ENCODE measurements at regions not wholly inside any gene's neighbourhood (a gene's known extent, or its start where the extent isn't known, plus 50 kb on each side); places are given as distances from the start of the nearest gene placed in this dataset.

GRCh38 chr13:31081316-31081715, 80.4 kb downstream of the HSPH1 start:
- no peak overlapping the region for H3K4me3 ChIP-seq (ENCODE audit: low read length)
- DNase-seq (ENCODE audit: low read depth, low spot score) = no peak

- H3K4me3 ChIP-seq (ENCODE audit: low read length) = no peak overlapping the region
These were observed 86.9 kb downstream of the HSPH1 start for GRCh38 chr13:31074756-31075155.

GRCh38 chr13:31073859-31074718, 87.6 kb downstream of the HSPH1 start:
- H3K4me3 ChIP-seq (ENCODE audit: low read length) = no peak overlapping the region
- DNase-seq (ENCODE audit: low read depth, low spot score) = peak; percentile 8

More at GRCh38 chr13:31074756-31075155, 86.9 kb downstream of the HSPH1 start:
- DNase-seq (ENCODE audit: low read depth, low spot score) = no peak

GRCh38 chr13:31072041-31072440, 89.7 kb downstream of the HSPH1 start:
- DNase-seq (ENCODE audit: low read depth, low spot score) = no peak
- H3K4me3 ChIP-seq (ENCODE audit: low read length) = no peak overlapping the region

- no peak for DNase-seq (ENCODE audit: low read depth, low spot score)
- no peak overlapping the region for H3K4me3 ChIP-seq (ENCODE audit: low read length)
These were observed 91.7 kb downstream of the HSPH1 start for GRCh38 chr13:31069808-31070534.

- no peak overlapping the region for H3K4me3 ChIP-seq (ENCODE audit: low read length)
- no peak for DNase-seq (ENCODE audit: low read depth, low spot score)
These were observed 93.6 kb downstream of the HSPH1 start for GRCh38 chr13:31068119-31068423.

GRCh38 chr13:31067416-31068118, 94.1 kb downstream of the HSPH1 start:
- H3K4me3 ChIP-seq (ENCODE audit: low read length) = no peak overlapping the region
- DNase-seq (ENCODE audit: low read depth, low spot score) = no peak

- no peak for DNase-seq (ENCODE audit: low read depth, low spot score)
- H3K4me3 ChIP-seq (ENCODE audit: low read length) = no peak overlapping the region
These were observed 97.1 kb downstream of the HSPH1 start for GRCh38 chr13:31064636-31065035.

- no peak overlapping the region for H3K4me3 ChIP-seq (ENCODE audit: low read length)
- no peak for DNase-seq (ENCODE audit: low read depth, low spot score)
These were observed 97.9 kb downstream of the HSPH1 start for GRCh38 chr13:31063772-31064171.

- no peak for DNase-seq (ENCODE audit: low read depth, low spot score)
- no peak overlapping the region for H3K4me3 ChIP-seq (ENCODE audit: low read length)
These were observed 101.0 kb downstream of the HSPH1 start for GRCh38 chr13:31060655-31061054.

GRCh38 chr13:31060220-31060619, 101.5 kb downstream of the HSPH1 start:
- H3K4me3 ChIP-seq (ENCODE audit: low read length) = no peak overlapping the region
- DNase-seq (ENCODE audit: low read depth, low spot score) = no peak

- no peak for DNase-seq (ENCODE audit: low read depth, low spot score)
- no peak overlapping the region for H3K4me3 ChIP-seq (ENCODE audit: low read length)
These were observed 104.2 kb downstream of the HSPH1 start for GRCh38 chr13:31057403-31058033.

- peak; percentile 58 for DNase-seq (ENCODE audit: low read depth, low spot score)
- no peak overlapping the region for H3K4me3 ChIP-seq (ENCODE audit: low read length)
These were observed 104.9 kb downstream of the HSPH1 start for GRCh38 chr13:31056644-31057271.

- H3K4me3 ChIP-seq (ENCODE audit: low read length) = no peak overlapping the region
- no peak for DNase-seq (ENCODE audit: low read depth, low spot score)
These were observed 106.1 kb downstream of the HSPH1 start for GRCh38 chr13:31055589-31055988.

GRCh38 chr13:31054632-31055031, 107.1 kb downstream of the HSPH1 start:
- no peak for DNase-seq (ENCODE audit: low read depth, low spot score)

GRCh38 chr13:31053896-31054295, 107.8 kb downstream of the HSPH1 start:
- no peak for DNase-seq (ENCODE audit: low read depth, low spot score)
- no peak overlapping the region for H3K4me3 ChIP-seq (ENCODE audit: low read length)

More at GRCh38 chr13:31054632-31055031, 107.1 kb downstream of the HSPH1 start:
- H3K4me3 ChIP-seq (ENCODE audit: low read length) = no peak overlapping the region

GRCh38 chr13:31053091-31053490, 108.6 kb downstream of the HSPH1 start:
- DNase-seq (ENCODE audit: low read depth, low spot score) = no peak
- H3K4me3 ChIP-seq (ENCODE audit: low read length) = no peak overlapping the region

GRCh38 chr13:31052478-31052877, 109.2 kb downstream of the HSPH1 start:
- H3K4me3 ChIP-seq (ENCODE audit: low read length) = no peak overlapping the region
- DNase-seq (ENCODE audit: low read depth, low spot score) = no peak

- no peak for DNase-seq (ENCODE audit: low read depth, low spot score)
These were observed 109.7 kb downstream of the HSPH1 start for GRCh38 chr13:31051999-31052398.

More at GRCh38 chr13:31051999-31052398, 109.7 kb downstream of the HSPH1 start:
- no peak overlapping the region for H3K4me3 ChIP-seq (ENCODE audit: low read length)
